PC-9 (cell line): ENCODE measurements at regions not wholly inside any gene's neighbourhood (a gene's known extent, or its start where the extent isn't known, plus 50 kb on each side); places are given as distances from the start of the nearest gene placed in this dataset.
A peak's percentile ranks its signal among the peaks of the same experiment; 100 is the strongest.

Experiments used
- BruUV-seq: library from RNA; stranded (reverse); fragments of 400-500 nt; replicated peaks from 2 replicates; lab custom pipeline; 2021; lab: Mats Ljungman, UMichigan
- CTCF ChIA-PET: fragments of 300-600 bp; sonication (Branson Sonifier 250); formaldehyde crosslinking; loops from one replicate; lab custom pipeline; 2022; ENCODE audit warnings: antibody characterized with exemption; lab: Charles Lee
- POLR2A ChIA-PET: fragments of 300-600 bp; sonication (Branson Sonifier 250); formaldehyde crosslinking; loops from one replicate; lab custom pipeline; 2022; ENCODE audit warnings: antibody characterized with exemption; ENCODE audit not compliant: unreplicated experiment; lab: Charles Lee
- DNase-seq, 2 experiments: peaks; one replicate each; pipeline versions ENCODE4 v3.0.0 to v3.0.0-alpha.2; 2015 to 2022; ENCODE audit warnings: mixed read lengths in 1 of 2
- H2AFZ ChIP-seq: fragments of 200-600 bp; sonication (generic); 2 replicates; pipeline ENCODE4 v1.8.1; 2017; ENCODE audit warnings: antibody characterized with exemption
- H3F3A ChIP-seq: fragments of 200-600 bp; sonication (generic); 2 replicates; pipeline ENCODE4 v1.8.1; 2017; ENCODE audit warnings: antibody characterized with exemption, mild to moderate bottlenecking, low read depth; ENCODE audit not compliant: insufficient read depth
- H3K27ac ChIP-seq: fragments of 200-600 bp; sonication (generic); 2 replicates; pipeline ENCODE4 v1.6.1; 2016; ENCODE audit warnings: mixed run types
- H3K27me3 ChIP-seq: fragments of 200-600 bp; sonication (generic); 2 replicates; pipeline ENCODE4 v1.6.1; 2016; ENCODE audit warnings: low read depth, mixed run types; ENCODE audit not compliant: insufficient read depth
- H3K36me3 ChIP-seq: fragments of 200-600 bp; sonication (generic); 2 replicates; pipeline ENCODE4 v1.6.1; 2016; ENCODE audit warnings: low read depth, mixed run types
- H3K4me1 ChIP-seq: fragments of 200-600 bp; sonication (generic); replicated peaks from 2 replicates; pipeline ENCODE4 v1.6.1; 2016; ENCODE audit warnings: mixed run types; ENCODE audit not compliant: insufficient read depth
- H3K4me2 ChIP-seq: fragments of 200-600 bp; sonication (generic); 2 replicates; pipeline ENCODE4 v1.6.1; 2017; ENCODE audit warnings: mixed run types
- H3K4me3 ChIP-seq: fragments of 200-600 bp; sonication (generic); 2 replicates; pipeline ENCODE4 v1.6.1; 2016; ENCODE audit warnings: mixed run types
- H3K79me2 ChIP-seq: fragments of 200-600 bp; sonication (generic); 2 replicates; pipeline ENCODE4 v1.6.1; 2017; ENCODE audit warnings: low read depth, mixed run types
- H3K9me2 ChIP-seq: fragments of 200-600 bp; sonication (generic); 2 replicates; pipeline ENCODE4 v1.8.1; 2017; ENCODE audit warnings: mild to moderate bottlenecking; ENCODE audit not compliant: insufficient read depth
- H3K9me3 ChIP-seq: fragments of 200-600 bp; sonication (generic); 2 replicates; pipeline ENCODE4 v1.8.1; 2016; ENCODE audit warnings: low read depth; ENCODE audit not compliant: insufficient read depth
- H4K20me1 ChIP-seq: fragments of 200-600 bp; sonication (generic); 2 replicates; pipeline ENCODE4 v1.8.1; 2017; ENCODE audit not compliant: insufficient read depth
- EZH2 ChIP-seq: fragments of 200-600 bp; sonication (generic); IDR thresholded peaks from 2 replicates; pipeline ENCODE4 v1.8.0; 2017; ENCODE audit warnings: antibody characterized with exemption, low read depth
- intact Hi-C: fragments of 100-400 bp; cut with micrococcal nuclease; formaldehyde crosslinking; loops from one replicate; pipeline ENCODE4 v1.10.0; 2022; ENCODE audit not compliant: unreplicated experiment
- TF ChIP-seq, protein P1 (sequence below): fragments of 200-600 bp; sonication (generic); conservative IDR thresholded peaks from 2 replicates; pipeline ENCODE4 v1.6.1; 2017; ENCODE audit warnings: mixed run types, antibody characterized with exemption, mild to moderate bottlenecking, moderate library complexity

DNA sequence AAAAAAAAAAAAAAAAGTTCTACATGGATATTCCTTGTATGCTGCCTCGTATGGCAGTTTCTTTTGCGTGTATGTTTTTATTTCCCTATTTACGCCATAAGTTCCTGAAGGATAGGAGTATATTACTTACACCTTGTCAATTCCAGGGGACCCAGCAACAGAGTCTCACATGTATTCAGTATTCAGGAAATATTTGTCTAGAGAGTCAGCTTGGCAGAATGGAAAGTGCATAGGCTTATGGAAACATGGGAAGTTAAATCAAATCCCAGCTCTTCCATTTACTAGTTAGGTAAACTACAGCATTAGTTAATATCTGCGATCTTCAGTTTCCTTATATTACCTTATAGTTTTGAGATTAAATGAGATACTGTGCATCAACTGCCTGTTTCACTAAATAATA lies 51.1 kb upstream of the SLC22A16 start:
- POLR2A ChIA-PET: no interaction called here
- peak overlapping the region; percentile 64 for H3K27ac ChIP-seq

DNA sequence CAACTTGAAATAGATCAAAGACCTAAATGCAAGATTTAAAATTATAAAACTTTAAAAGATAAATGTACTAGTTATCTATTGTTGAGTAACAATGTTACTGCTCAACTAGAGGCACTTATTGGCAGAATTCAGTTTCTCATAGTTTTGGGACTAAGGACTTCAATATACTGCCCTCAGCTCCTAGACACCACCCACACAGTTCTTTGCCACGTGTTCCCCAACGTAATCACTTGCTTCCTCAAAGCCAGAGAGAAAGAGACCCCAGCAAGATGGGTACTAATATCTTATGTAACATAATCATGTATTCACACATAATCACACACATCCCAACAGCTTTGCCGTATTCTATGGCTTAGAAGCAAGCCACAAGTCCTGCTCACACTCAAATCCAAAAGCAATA lies 50.3 kb upstream of the SLC22A16 start:
- Histone ChIP-seq H3K27me3 (no peaks in the 10 kb centered on the region), H2AFZ (no peak overlapping the region), H3K4me1 (peaks cover 36% of the 10 kb centered on the region), H3K36me3 (no peaks in the 10 kb centered on the region; the same call in 1 of the 2 replicates), H3K9me3 (peaks cover 32% of the 10 kb centered on the region), H4K20me1 (no peaks in the 10 kb centered on the region), H3F3A (peaks cover 19% of the 10 kb centered on the region), H3K79me2 (no peaks in the 10 kb centered on the region), H3K4me3 (no peak overlapping the region), H3K4me2 (no peak overlapping the region), H3K27ac (no peak overlapping the region), H3K9me2 (no peaks in the 10 kb centered on the region)
- ChIA-PET POLR2A (no interaction called here), CTCF (interaction anchor here (0.7 kb wide), 1 partner anchor 421 kb away, joined by 5 read pairs; no protein-coding TSS in a partner anchor)
- BruUV-seq: no TSS peak
- TF ChIP-seq, protein P1, sequence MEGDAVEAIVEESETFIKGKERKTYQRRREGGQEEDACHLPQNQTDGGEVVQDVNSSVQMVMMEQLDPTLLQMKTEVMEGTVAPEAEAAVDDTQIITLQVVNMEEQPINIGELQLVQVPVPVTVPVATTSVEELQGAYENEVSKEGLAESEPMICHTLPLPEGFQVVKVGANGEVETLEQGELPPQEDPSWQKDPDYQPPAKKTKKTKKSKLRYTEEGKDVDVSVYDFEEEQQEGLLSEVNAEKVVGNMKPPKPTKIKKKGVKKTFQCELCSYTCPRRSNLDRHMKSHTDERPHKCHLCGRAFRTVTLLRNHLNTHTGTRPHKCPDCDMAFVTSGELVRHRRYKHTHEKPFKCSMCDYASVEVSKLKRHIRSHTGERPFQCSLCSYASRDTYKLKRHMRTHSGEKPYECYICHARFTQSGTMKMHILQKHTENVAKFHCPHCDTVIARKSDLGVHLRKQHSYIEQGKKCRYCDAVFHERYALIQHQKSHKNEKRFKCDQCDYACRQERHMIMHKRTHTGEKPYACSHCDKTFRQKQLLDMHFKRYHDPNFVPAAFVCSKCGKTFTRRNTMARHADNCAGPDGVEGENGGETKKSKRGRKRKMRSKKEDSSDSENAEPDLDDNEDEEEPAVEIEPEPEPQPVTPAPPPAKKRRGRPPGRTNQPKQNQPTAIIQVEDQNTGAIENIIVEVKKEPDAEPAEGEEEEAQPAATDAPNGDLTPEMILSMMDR: no peak
- TF ChIP-seq EZH2: no peak
- DNase-seq: no peak
- intact Hi-C loops: no loop called here

More for the DNA sequence above, 51.1 kb upstream of the SLC22A16 start:
- CTCF ChIA-PET: interaction anchor here (0.7 kb wide), 1 partner anchor 420 kb away, joined by 5 read pairs; no protein-coding TSS in a partner anchor
- H3K4me3 ChIP-seq: no peak overlapping the region
- no peak for TF ChIP-seq EZH2
- TF ChIP-seq, protein P1: no peak
- no peak overlapping the region for H2AFZ ChIP-seq
- no peaks in the 10 kb centered on the region for H4K20me1 ChIP-seq
- DNase-seq: no peak
- H3F3A ChIP-seq: peaks cover 19% of the 10 kb centered on the region
- peaks cover 36% of the 10 kb centered on the region for H3K4me1 ChIP-seq
- no peaks in the 10 kb centered on the region for H3K9me2 ChIP-seq
- peaks cover 32% of the 10 kb centered on the region for H3K9me3 ChIP-seq
- no peaks in the 10 kb centered on the region; the same call in 1 of the 2 replicates for H3K36me3 ChIP-seq
- H3K4me2 ChIP-seq: peak overlapping the region; percentile 10
- H3K79me2 ChIP-seq: no peaks in the 10 kb centered on the region
- BruUV-seq: no TSS peak
- H3K27me3 ChIP-seq: no peaks in the 10 kb centered on the region
- intact Hi-C loops: no loop called here
